MM.1S (cell line): ENCODE measurements at regions not wholly inside any gene's neighbourhood (a gene's known extent, or its start where the extent isn't known, plus 50 kb on each side); places are given as distances from the start of the nearest gene placed in this dataset.

Source experiments
- CTCF ChIP-seq: fragments of 300-600 bp; sonication (generic); IDR thresholded peaks from 2 replicates; pipeline ENCODE4 v1.5.1; 2016; ENCODE audit warnings: antibody characterized with exemption, low read length, mixed read lengths
- EZH2 ChIP-seq: fragments of 300-600 bp; sonication (generic); optimal IDR thresholded peaks from 2 replicates; pipeline ENCODE3; 2017; ENCODE audit warnings: low read depth, mild to moderate bottlenecking, antibody characterized with exemption, low read length, mixed read lengths
- EZH2phosphoT487 ChIP-seq: fragments of 300-600 bp; sonication (generic); IDR thresholded peaks from 2 replicates; pipeline ENCODE4 v1.6.1; 2018; ENCODE audit warnings: antibody characterized with exemption, low read length

- TF ChIP-seq CTCF: no peak
- no peak for TF ChIP-seq EZH2
- no peak for TF ChIP-seq EZH2phosphoT487
These were observed 511.4 kb downstream of the PCNX1 start for GRCh38 chr14:71418532-71419245.
